H1 (cell line): ENCODE measurements at regions not wholly inside any gene's neighbourhood (a gene's known extent, or its start where the extent isn't known, plus 50 kb on each side); places are given as distances from the start of the nearest gene placed in this dataset.
A peak's percentile ranks its signal among the peaks of the same experiment; 100 is the strongest.

Source experiments
- CTCF ChIA-PET: fragments of 300-600 bp; sonication (Branson Sonifier 250); formaldehyde crosslinking; loops from one replicate; lab custom pipeline; 2021; ENCODE audit not compliant: partially characterized antibody; lab: Charles Lee
- POLR2A ChIA-PET: fragments of 300-600 bp; sonication (Branson Sonifier 250); formaldehyde crosslinking; loops from one replicate; lab custom pipeline; 2021; ENCODE audit warnings: inconsistent platforms; ENCODE audit not compliant: partially characterized antibody; lab: Charles Lee
- DNase-seq, 2 experiments: peaks; one replicate each; pipeline versions ENCODE4 v3.0.0 to v3.0.0-alpha.2; 2010 to 2022; ENCODE audit warnings: low spot score in 2 of 2, low read depth in 1 of 2, mixed read lengths in 1 of 2
- FAIRE-seq: peaks from 2 replicates; lab custom pipeline; 2011; peaks lifted over from hg19 to GRCh38; lab: Jason Lieb, UNC
- H2AFZ ChIP-seq: 2 replicates; pipeline ENCODE4 v1.8.1; 2012; ENCODE audit warnings: low read length, inconsistent platforms
- H2AK5ac ChIP-seq: 2 replicates; pipeline ENCODE4 v1.6.1; 2013; ENCODE audit warnings: low read depth, low read length
- H2BK120ac ChIP-seq: replicated peaks from 2 replicates; pipeline ENCODE3; 2013; ENCODE audit warnings: low read depth, low read length, inconsistent platforms
- H2BK12ac ChIP-seq: 2 replicates; pipeline ENCODE4 v1.6.1; 2013; ENCODE audit warnings: low read depth, low read length
- H2BK15ac ChIP-seq: 2 replicates; pipeline ENCODE4 v1.6.1; 2013; ENCODE audit warnings: low read length
- H2BK20ac ChIP-seq: 2 replicates; pipeline ENCODE4 v1.6.1; 2013; ENCODE audit warnings: low read length
- H2BK5ac ChIP-seq: 2 replicates; pipeline ENCODE4 v1.6.1; 2013; ENCODE audit warnings: low read depth, low read length
- H3K14ac ChIP-seq: 2 replicates; pipeline ENCODE4 v1.6.1; 2013; ENCODE audit warnings: inconsistent platforms; ENCODE audit not compliant: insufficient read length
- H3K18ac ChIP-seq: 2 replicates; pipeline ENCODE4 v1.6.1; 2013; ENCODE audit warnings: low read length; ENCODE audit errors: extremely low read depth
- H3K23ac ChIP-seq: 2 replicates; pipeline ENCODE4 v1.6.1; 2013; ENCODE audit warnings: inconsistent platforms; ENCODE audit not compliant: insufficient read length
- H3K23me2 ChIP-seq: 2 replicates; pipeline ENCODE4 v1.6.1; 2013; ENCODE audit warnings: low read depth, low read length
- H3K27ac ChIP-seq: 2 replicates; pipeline ENCODE4 v1.6.1; 2011; ENCODE audit warnings: low read depth, low read length, inconsistent platforms
- H3K27me3 ChIP-seq, 4 experiments: replicated peaks in 1 of 4; 1 replicate in 1 of 4; 2 replicates in 3 of 4; pipeline versions ENCODE4 v1.6.1 to v1.8.1; 2011 to 2013; ENCODE audit warnings: low read length in 3 of 4, mild to moderate bottlenecking in 3 of 4, inconsistent platforms in 2 of 4, mixed read lengths in 2 of 4, moderate library complexity in 1 of 4; ENCODE audit not compliant: control insufficient read depth in 3 of 4, insufficient read depth in 3 of 4; ENCODE audit errors: extremely low read depth in 1 of 4
- H3K36me3 ChIP-seq, 4 experiments: 2 replicates each; pipeline versions ENCODE4 v1.6.1 to v1.8.1; 2011 to 2013; ENCODE audit warnings: mild to moderate bottlenecking in 4 of 4, low read length in 3 of 4, moderate library complexity in 2 of 4, control low read depth in 1 of 4, inconsistent platforms in 1 of 4; ENCODE audit not compliant: insufficient read depth in 4 of 4, control insufficient read depth in 2 of 4
- H3K4ac ChIP-seq: replicated peaks from 2 replicates; pipeline ENCODE3; 2013; ENCODE audit warnings: low read length, low read depth, mixed read lengths, inconsistent platforms; ENCODE audit not compliant: insufficient read length
- H3K4me1 ChIP-seq, 4 experiments: replicated peaks in 1 of 4; 1 replicate in 1 of 4; 2 replicates in 3 of 4; pipeline versions ENCODE4 v1.6.1 to v1.8.1; 2011 to 2013; ENCODE audit warnings: low read length in 3 of 4, inconsistent platforms in 2 of 4, mixed read lengths in 1 of 4; ENCODE audit not compliant: insufficient read depth in 4 of 4, control insufficient read depth in 3 of 4
- H3K4me2 ChIP-seq, 2 experiments: 2 replicates each; pipeline versions ENCODE4 v1.6.1 to v1.8.1; 2011 to 2013; ENCODE audit warnings: low read depth in 2 of 2, low read length in 2 of 2, control low read depth in 1 of 2, inconsistent platforms in 1 of 2, mild to moderate bottlenecking in 1 of 2; ENCODE audit not compliant: insufficient read depth in 1 of 2
- H3K4me3 ChIP-seq, 4 experiments: fragments of 200-600, 300-600 bp in 1 of 4; sonication (generic), shearing (Covaris generic), sonication (Bioruptor Twin) in 1 of 4; 2 replicates each; pipeline versions ENCODE4 v1.5.1 to v1.8.1; 2011 to 2016; ENCODE audit warnings: low read length in 4 of 4, low read depth in 3 of 4, control low read depth in 2 of 4, inconsistent platforms in 2 of 4, mild to moderate bottlenecking in 2 of 4, mixed read lengths in 1 of 4, moderate library complexity in 1 of 4; ENCODE audit not compliant: insufficient read depth in 2 of 4; ENCODE audit errors: extremely low read depth in 1 of 4
- H3K56ac ChIP-seq: replicated peaks from 2 replicates; pipeline ENCODE3; 2013; ENCODE audit warnings: low read depth, mild to moderate bottlenecking, mixed read lengths, low read length, inconsistent platforms; ENCODE audit not compliant: insufficient read length
- H3K79me1 ChIP-seq: 2 replicates; pipeline ENCODE4 v1.6.1; 2013; ENCODE audit warnings: low read depth, low read length, control low read depth
- H3K79me2 ChIP-seq, 2 experiments: 2 replicates each; pipeline versions ENCODE4 v1.6.1 to v1.8.1; 2012 to 2013; ENCODE audit warnings: low read length in 2 of 2, mild to moderate bottlenecking in 2 of 2, inconsistent platforms in 1 of 2; ENCODE audit not compliant: insufficient read depth in 2 of 2, control insufficient read depth in 1 of 2
- H3K9ac ChIP-seq, 4 experiments: replicated peaks in 1 of 4; 1 replicate in 1 of 4; 2 replicates in 3 of 4; pipeline versions ENCODE4 v1.6.1 to v1.8.1; 2011 to 2013; ENCODE audit warnings: low read depth in 3 of 4, low read length in 3 of 4, control low read depth in 2 of 4, mild to moderate bottlenecking in 2 of 4, moderate library complexity in 2 of 4, inconsistent platforms in 1 of 4; ENCODE audit errors: extremely low read depth in 1 of 4
- H3K9me3 ChIP-seq, 2 experiments: 2 replicates each; pipeline versions ENCODE4 v1.6.1 to v1.8.1; 2012 to 2013; ENCODE audit warnings: mild to moderate bottlenecking in 2 of 2, moderate library complexity in 2 of 2, control low read depth in 1 of 2, inconsistent platforms in 1 of 2, low read depth in 1 of 2, low read length in 1 of 2, mixed read lengths in 1 of 2; ENCODE audit not compliant: insufficient read depth in 2 of 2
- H4K20me1 ChIP-seq, 2 experiments: replicated peaks in 1 of 2; 2 replicates each; pipeline versions ENCODE3 to v1.8.1; 2011 to 2013; ENCODE audit warnings: inconsistent platforms in 2 of 2, low read length in 2 of 2, mild to moderate bottlenecking in 1 of 2; ENCODE audit not compliant: insufficient read depth in 2 of 2, control insufficient read depth in 1 of 2
- H4K5ac ChIP-seq: 2 replicates; pipeline ENCODE4 v1.6.1; 2013; ENCODE audit warnings: low read length, low read depth, mixed read lengths, inconsistent platforms; ENCODE audit not compliant: insufficient read length
- H4K8ac ChIP-seq: 2 replicates; pipeline ENCODE4 v1.8.0; 2013; ENCODE audit warnings: mild to moderate bottlenecking, moderate library complexity, low read length, inconsistent platforms; ENCODE audit not compliant: insufficient read depth; ENCODE audit errors: extremely low read depth
- H4K91ac ChIP-seq: replicated peaks from 2 replicates; pipeline ENCODE3; 2013; ENCODE audit warnings: low read length, mixed read lengths, inconsistent platforms; ENCODE audit not compliant: insufficient read length
- CHD1 ChIP-seq: IDR thresholded peaks from 2 replicates; pipeline ENCODE4 v1.6.1; 2012; ENCODE audit warnings: low read depth, low read length, improper control_type of control experiment
- MAFK ChIP-seq: IDR thresholded peaks from 2 replicates; pipeline ENCODE4 v1.6.1; 2012; ENCODE audit warnings: low read depth, mild to moderate bottlenecking, improper control_type of control experiment, low read length
- RBBP5 ChIP-seq: IDR thresholded peaks from 2 replicates; pipeline ENCODE4 v1.7.1; 2012; ENCODE audit warnings: low read depth, mild to moderate bottlenecking, inconsistent platforms, low read length, moderate library complexity, borderline replicate concordance
- WGBS, 2 experiments: shearing (Covaris generic) in 1 of 2; methylation state at CpG; one replicate each; pipeline versions ENCODE4 v1.1.6 to v1.1.7; 2013 to 2015; ENCODE audit warnings: low lambda C conversion rate in 2 of 2, mixed read lengths in 2 of 2, inconsistent platforms in 1 of 2, low coverage in 1 of 2, missing lambda C conversion rate in 1 of 2; ENCODE audit not compliant: insufficient replicate concordance in 2 of 2, insufficient coverage in 1 of 2, insufficient read length in 1 of 2; ENCODE audit errors: extremely low coverage in 1 of 2, missing lambda C conversion rate in 1 of 2; 5-methylcytosine and 5-hydroxymethylcytosine counted together

GRCh38 chr4:125780747-125781146, 466.0 kb downstream of the FAT4 start:
- no peak overlapping the region for H3K18ac ChIP-seq
- no peak overlapping the region for H2BK5ac ChIP-seq
- no peak overlapping the region for H3K4me3 ChIP-seq
- H3K27ac ChIP-seq, result no peak overlapping the region
- H3K36me3 ChIP-seq, result no peaks in the 10 kb centered on the region
- H3K4ac ChIP-seq, result no peak overlapping the region
- DNase-seq (no peak), FAIRE-seq (no peak)
- no peak overlapping the region for H3K14ac ChIP-seq
- no peaks in the 10 kb centered on the region for H3K79me2 ChIP-seq
- POLR2A ChIA-PET, result no interaction called here
- H3K27me3 ChIP-seq, result no peaks in the 10 kb centered on the region
- no peak overlapping the region for H3K23ac ChIP-seq
- no peak overlapping the region for H3K9ac ChIP-seq
- H2BK15ac ChIP-seq, result no peak overlapping the region
- H3K4me2 ChIP-seq, result no peak overlapping the region
- TF ChIP-seq RBBP5 (no peak), MAFK (peak; percentile 23; the same call in 1 of the 2 replicates), CHD1 (no peak)
- H2AK5ac ChIP-seq, result no peak overlapping the region
- no peak overlapping the region for H2BK12ac ChIP-seq
- no peaks in the 10 kb centered on the region for H3K79me1 ChIP-seq
- no peaks in the 10 kb centered on the region for H3K23me2 ChIP-seq
- WGBS, 2 experiments, result 85% methylated on average over 3 of the region's 3 CpGs; no CpG with 5 or more reads in 1 of the 2 experiments
- no peaks in the 10 kb centered on the region for H3K4me1 ChIP-seq
- H4K5ac ChIP-seq, result no peak overlapping the region
- no peak overlapping the region for H4K91ac ChIP-seq
- H2BK120ac ChIP-seq, result no peak overlapping the region
- H4K20me1 ChIP-seq, result no peaks in the 10 kb centered on the region
- no peak overlapping the region for H2AFZ ChIP-seq
- H3K9me3 ChIP-seq, result peaks cover 8 to 9% of the 10 kb centered on the region in 2 experiments
- no peak overlapping the region for H4K8ac ChIP-seq
- CTCF ChIA-PET, result interaction anchor here (1.7 kb wide), 1 partner anchor 18 kb away, joined by 8 read pairs; no protein-coding TSS in a partner anchor
- no peak overlapping the region for H3K56ac ChIP-seq
- H2BK20ac ChIP-seq, result no peak overlapping the region
